ENCODE measurements at regions not wholly inside any gene's neighbourhood (a gene's known extent, or its start where the extent isn't known, plus 50 kb on each side); places are given as distances from the start of the nearest gene placed in this dataset.

DNA sequence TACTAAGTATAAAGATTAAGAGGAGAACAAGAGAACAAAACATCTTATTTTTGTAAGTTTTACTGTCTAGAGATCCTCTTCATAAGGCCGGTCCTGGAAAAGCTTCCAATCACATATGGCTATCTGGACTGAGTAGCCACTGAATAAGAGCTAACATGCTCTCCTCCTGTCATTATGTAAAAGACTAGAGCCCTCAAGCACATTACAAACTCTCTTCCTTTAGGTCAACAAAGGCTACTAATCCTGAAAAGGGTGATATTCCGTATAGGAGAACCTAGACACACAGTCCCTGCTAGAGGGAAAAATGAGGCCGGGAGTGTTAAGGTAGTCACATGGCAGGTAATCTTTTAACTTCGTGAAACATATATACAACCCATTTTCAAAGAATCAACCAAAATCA lies 665.6 kb downstream of the EFNA5 start:
- TF ChIP-seq, protein P1, sequence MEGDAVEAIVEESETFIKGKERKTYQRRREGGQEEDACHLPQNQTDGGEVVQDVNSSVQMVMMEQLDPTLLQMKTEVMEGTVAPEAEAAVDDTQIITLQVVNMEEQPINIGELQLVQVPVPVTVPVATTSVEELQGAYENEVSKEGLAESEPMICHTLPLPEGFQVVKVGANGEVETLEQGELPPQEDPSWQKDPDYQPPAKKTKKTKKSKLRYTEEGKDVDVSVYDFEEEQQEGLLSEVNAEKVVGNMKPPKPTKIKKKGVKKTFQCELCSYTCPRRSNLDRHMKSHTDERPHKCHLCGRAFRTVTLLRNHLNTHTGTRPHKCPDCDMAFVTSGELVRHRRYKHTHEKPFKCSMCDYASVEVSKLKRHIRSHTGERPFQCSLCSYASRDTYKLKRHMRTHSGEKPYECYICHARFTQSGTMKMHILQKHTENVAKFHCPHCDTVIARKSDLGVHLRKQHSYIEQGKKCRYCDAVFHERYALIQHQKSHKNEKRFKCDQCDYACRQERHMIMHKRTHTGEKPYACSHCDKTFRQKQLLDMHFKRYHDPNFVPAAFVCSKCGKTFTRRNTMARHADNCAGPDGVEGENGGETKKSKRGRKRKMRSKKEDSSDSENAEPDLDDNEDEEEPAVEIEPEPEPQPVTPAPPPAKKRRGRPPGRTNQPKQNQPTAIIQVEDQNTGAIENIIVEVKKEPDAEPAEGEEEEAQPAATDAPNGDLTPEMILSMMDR (IDR thresholded peaks at IDR 0.05 in 4 of 5, conservative IDR thresholded peaks at IDR 0.05 in 1 of 5): no peak
- TF ChIP-seq POLR2A (IDR thresholded peaks at IDR 0.05): no peak
